Activated T-cell treated with anti-CD3 and anti-CD28 coated beads for 24 hours (primary cell): ENCODE measurements at regions not wholly inside any gene's neighbourhood (a gene's known extent, or its start where the extent isn't known, plus 50 kb on each side); places are given as distances from the start of the nearest gene placed in this dataset.

Experiments used
- DNase-seq: peaks from one replicate; pipeline ENCODE4 v3.0.0-alpha.2; 2020; ENCODE audit warnings: low read depth

- DNase-seq = no peak
Observed at GRCh38 chr12:5230156-5230555, 186.5 kb downstream of the KCNA5 start.

GRCh38 chr12:5230861-5231260, 187.2 kb downstream of the KCNA5 start:
- DNase-seq = no peak

GRCh38 chr12:5232291-5232690, 188.6 kb downstream of the KCNA5 start:
- DNase-seq = no peak

GRCh38 chr12:5232826-5233500, 189.3 kb downstream of the KCNA5 start:
- DNase-seq = no peak

GRCh38 chr12:5236022-5236640, 192.5 kb downstream of the KCNA5 start:
- DNase-seq = no peak

- DNase-seq = no peak
Observed at GRCh38 chr12:5242440-5242839, 189.5 kb upstream of the NTF3 start.

GRCh38 chr12:5243014-5243413, 188.9 kb upstream of the NTF3 start:
- no peak for DNase-seq

GRCh38 chr12:5244513-5244972, 187.4 kb upstream of the NTF3 start:
- DNase-seq = no peak

- DNase-seq = no peak
Observed at GRCh38 chr12:5246196-5246595, 185.7 kb upstream of the NTF3 start.

- DNase-seq = no peak
Observed at GRCh38 chr12:5247144-5247543, 184.8 kb upstream of the NTF3 start.

GRCh38 chr12:5248230-5248629, 183.7 kb upstream of the NTF3 start:
- no peak for DNase-seq

GRCh38 chr12:5248999-5249526, 182.8 kb upstream of the NTF3 start:
- DNase-seq = no peak

- no peak for DNase-seq
Observed at GRCh38 chr12:5251092-5251491, 180.8 kb upstream of the NTF3 start.

GRCh38 chr12:5251786-5252185, 180.1 kb upstream of the NTF3 start:
- no peak for DNase-seq

GRCh38 chr12:5254703-5255102, 177.2 kb upstream of the NTF3 start:
- DNase-seq = no peak

GRCh38 chr12:5257763-5258495, 174.0 kb upstream of the NTF3 start:
- no peak for DNase-seq

- no peak for DNase-seq
Observed at GRCh38 chr12:5258498-5258897, 173.4 kb upstream of the NTF3 start.

- DNase-seq = no peak
Observed at GRCh38 chr12:5258926-5259325, 173.0 kb upstream of the NTF3 start.

- no peak for DNase-seq
Observed at GRCh38 chr12:5259523-5259922, 172.4 kb upstream of the NTF3 start.

- no peak for DNase-seq
Observed at GRCh38 chr12:5260086-5260485, 171.8 kb upstream of the NTF3 start.

GRCh38 chr12:5260591-5261086, 171.3 kb upstream of the NTF3 start:
- DNase-seq = no peak

- no peak for DNase-seq
Observed at GRCh38 chr12:5262450-5262849, 169.5 kb upstream of the NTF3 start.

- no peak for DNase-seq
Observed at GRCh38 chr12:5262885-5263284, 169.0 kb upstream of the NTF3 start.
